SU-DHL-6 (cell line): ENCODE measurements at regions not wholly inside any gene's neighbourhood (a gene's known extent, or its start where the extent isn't known, plus 50 kb on each side); places are given as distances from the start of the nearest gene placed in this dataset.

Experiments used
- H2AFZ ChIP-seq: fragments of 200-600 bp; sonication (generic); 2 replicates; pipeline ENCODE4 v1.6.1; 2014; ENCODE audit warnings: low read depth, mild to moderate bottlenecking, moderate library complexity, mixed read lengths, antibody characterized with exemption, low read length; ENCODE audit not compliant: severe bottlenecking
- H3F3A ChIP-seq: fragments of 200-600 bp; shearing (Covaris generic); 2 replicates; pipeline ENCODE4 v1.6.0; 2016; ENCODE audit warnings: antibody characterized with exemption, mild to moderate bottlenecking; ENCODE audit not compliant: insufficient read depth
- H3K27ac ChIP-seq: fragments of 200-600 bp; sonication (generic); 2 replicates; pipeline ENCODE4 v1.5.1; 2016; ENCODE audit warnings: low read depth, mild to moderate bottlenecking, low read length, moderate library complexity, mixed read lengths
- H3K27me3 ChIP-seq: fragments of 200-600 bp; sonication (generic), shearing (Covaris generic); 2 replicates; pipeline ENCODE4 v1.6.0; 2014; ENCODE audit warnings: mild to moderate bottlenecking, low read length
- H3K36me3 ChIP-seq: fragments of 200-600 bp; sonication (generic); 2 replicates; pipeline ENCODE4 v1.6.1; 2014; ENCODE audit warnings: mild to moderate bottlenecking, low read length, mixed read lengths
- H3K4me2 ChIP-seq: fragments of 300-600, 200-600 bp; shearing (Covaris generic), sonication (generic); 2 replicates; pipeline ENCODE4 v1.6.0; 2014; ENCODE audit warnings: low read length, low read depth, mild to moderate bottlenecking; ENCODE audit not compliant: poor library complexity, severe bottlenecking
- H3K4me3 ChIP-seq: fragments of 200-600 bp; sonication (generic); 2 replicates; pipeline ENCODE4 v1.5.1; 2014; ENCODE audit warnings: antibody characterized with exemption, low read length, mild to moderate bottlenecking, mixed read lengths; ENCODE audit not compliant: insufficient read depth, poor library complexity, severe bottlenecking
- H3K79me2 ChIP-seq: fragments of 200-600 bp; sonication (generic); 2 replicates; pipeline ENCODE4 v1.6.1; 2014; ENCODE audit warnings: mild to moderate bottlenecking, low read length, moderate library complexity; ENCODE audit not compliant: insufficient read depth
- H3K9ac ChIP-seq: fragments of 200-600 bp; sonication (generic); 2 replicates; pipeline ENCODE4 v1.7.0; 2014; ENCODE audit warnings: mild to moderate bottlenecking, low read length
- H3K9me2 ChIP-seq: fragments of 200-600 bp; sonication (generic); replicated peaks from 2 replicates; pipeline ENCODE4 v1.6.1; 2014; ENCODE audit warnings: low read length; ENCODE audit not compliant: insufficient read depth
- H3K9me3 ChIP-seq: fragments of 200-600 bp; sonication (generic); 2 replicates; pipeline ENCODE4 v1.6.1; 2014; ENCODE audit warnings: low read length, mixed read lengths; ENCODE audit not compliant: insufficient read depth
- H4K20me1 ChIP-seq: fragments of 200-600 bp; sonication (generic); 2 replicates; pipeline ENCODE4 v1.6.1; 2014; ENCODE audit warnings: low read depth, mild to moderate bottlenecking, antibody characterized with exemption, low read length, moderate library complexity, mixed read lengths
- CTCF ChIP-seq: fragments of 200-600 bp; sonication (generic); IDR thresholded peaks from one replicate; pipeline ENCODE4 v1.5.1; 2017; ENCODE audit warnings: antibody characterized with exemption, mild to moderate bottlenecking, low read length, moderate library complexity; ENCODE audit not compliant: insufficient read depth, poor library complexity, severe bottlenecking
- EZH2phosphoT487 ChIP-seq: fragments of 200-600 bp; sonication (generic), shearing (Covaris generic); conservative IDR thresholded peaks from 2 replicates; pipeline ENCODE4 v1.6.1; 2018; ENCODE audit warnings: mild to moderate bottlenecking, antibody characterized with exemption, low read length, moderate library complexity, mixed read lengths

GRCh38 chr2:181231151-181231550, 226.0 kb upstream of the ITGA4 start:
- Histone ChIP-seq H3K4me3 (no peak overlapping the region), H3K9me3 (no peaks in the 10 kb centered on the region), H3K79me2 (no peaks in the 10 kb centered on the region), H4K20me1 (no peaks in the 10 kb centered on the region), H3K4me2 (no peak overlapping the region), H3F3A (no peaks in the 10 kb centered on the region), H3K9ac (no peak overlapping the region), H3K9me2 (no peaks in the 10 kb centered on the region), H2AFZ (no peak overlapping the region), H3K36me3 (no peaks in the 10 kb centered on the region), H3K27ac (no peak overlapping the region), H3K27me3 (no peaks in the 10 kb centered on the region)
- no peak for TF ChIP-seq CTCF
- no peak for TF ChIP-seq EZH2phosphoT487

GRCh38 chr2:181231886-181232621, 225.1 kb upstream of the ITGA4 start:
- no peaks in the 10 kb centered on the region for H3F3A ChIP-seq
- no peak for TF ChIP-seq EZH2phosphoT487
- no peak overlapping the region for H3K9ac ChIP-seq
- no peak overlapping the region for H3K27ac ChIP-seq
- H3K79me2 ChIP-seq, result no peaks in the 10 kb centered on the region
- no peak overlapping the region for H3K4me3 ChIP-seq
- H3K4me2 ChIP-seq, result no peak overlapping the region
- no peaks in the 10 kb centered on the region for H3K9me2 ChIP-seq
- no peaks in the 10 kb centered on the region for H4K20me1 ChIP-seq
- no peaks in the 10 kb centered on the region for H3K9me3 ChIP-seq
- H3K36me3 ChIP-seq, result no peaks in the 10 kb centered on the region
- H3K27me3 ChIP-seq, result no peaks in the 10 kb centered on the region
- H2AFZ ChIP-seq, result no peak overlapping the region

GRCh38 chr2:181234487-181234891, 222.7 kb upstream of the ITGA4 start:
- H3K27ac ChIP-seq, result no peak overlapping the region
- no peaks in the 10 kb centered on the region for H3K27me3 ChIP-seq
- no peaks in the 10 kb centered on the region for H4K20me1 ChIP-seq
- H3K36me3 ChIP-seq, result no peaks in the 10 kb centered on the region
- no peak for TF ChIP-seq EZH2phosphoT487
- no peak for TF ChIP-seq CTCF
- no peak overlapping the region for H3K9ac ChIP-seq
- H2AFZ ChIP-seq, result no peak overlapping the region
- H3K4me2 ChIP-seq, result no peak overlapping the region
- no peak overlapping the region for H3K4me3 ChIP-seq
- no peaks in the 10 kb centered on the region for H3K79me2 ChIP-seq
- H3F3A ChIP-seq, result no peaks in the 10 kb centered on the region
- H3K9me2 ChIP-seq, result no peaks in the 10 kb centered on the region
- no peaks in the 10 kb centered on the region for H3K9me3 ChIP-seq

GRCh38 chr2:181235011-181235410, 222.2 kb upstream of the ITGA4 start:
- TF ChIP-seq EZH2phosphoT487, result no peak
- no peak for TF ChIP-seq CTCF
- H3K9me2 ChIP-seq, result no peaks in the 10 kb centered on the region
- no peaks in the 10 kb centered on the region for H4K20me1 ChIP-seq
- no peaks in the 10 kb centered on the region for H3K79me2 ChIP-seq
- no peaks in the 10 kb centered on the region for H3F3A ChIP-seq
- no peaks in the 10 kb centered on the region for H3K27me3 ChIP-seq
- H3K9ac ChIP-seq, result no peak overlapping the region
- H2AFZ ChIP-seq, result no peak overlapping the region
- H3K27ac ChIP-seq, result no peak overlapping the region
- no peaks in the 10 kb centered on the region for H3K9me3 ChIP-seq
- H3K36me3 ChIP-seq, result no peaks in the 10 kb centered on the region
- H3K4me3 ChIP-seq, result no peak overlapping the region
- no peak overlapping the region for H3K4me2 ChIP-seq
